Parathyroid adenoma (tissue), 2 donors: ENCODE measurements at regions not wholly inside any gene's neighbourhood (a gene's known extent, or its start where the extent isn't known, plus 50 kb on each side); places are given as distances from the start of the nearest gene placed in this dataset.

Source experiments
- H2AFZ ChIP-seq: fragments of 300-600 bp; sonication (generic); one replicate; pipeline ENCODE4 v1.7.0; 2017; ENCODE audit warnings: antibody characterized with exemption, mild to moderate bottlenecking
- H3K27ac ChIP-seq: fragments of 300-600 bp; sonication (generic); one replicate; pipeline ENCODE4 v1.7.0; 2017
- H3K27me3 ChIP-seq: fragments of 300-600 bp; sonication (generic); one replicate; pipeline ENCODE4 v1.7.0; 2017; ENCODE audit warnings: low read length; ENCODE audit not compliant: control insufficient read depth, insufficient read depth
- H3K36me3 ChIP-seq: fragments of 300-600 bp; sonication (generic); one replicate; pipeline ENCODE4 v1.7.0; 2017; ENCODE audit warnings: low read length; ENCODE audit not compliant: control insufficient read depth, insufficient read depth
- H3K4me1 ChIP-seq: fragments of 300-600 bp; sonication (generic); one replicate; pipeline ENCODE4 v1.7.0; 2017; ENCODE audit warnings: control low read depth
- H3K4me2 ChIP-seq: fragments of 300-600 bp; sonication (generic); one replicate; pipeline ENCODE4 v1.7.0; 2017; ENCODE audit warnings: low read length
- H3K4me3 ChIP-seq: fragments of 300-600 bp; sonication (generic); one replicate; pipeline ENCODE4 v1.7.0; 2017; ENCODE audit warnings: low read depth, low read length
- H3K79me2 ChIP-seq: fragments of 300-600 bp; sonication (generic); one replicate; pipeline ENCODE4 v1.7.0; 2017; ENCODE audit warnings: control low read depth
- H3K9ac ChIP-seq: fragments of 300-600 bp; sonication (generic); one replicate; pipeline ENCODE4 v1.7.0; 2017; ENCODE audit warnings: mild to moderate bottlenecking
- H3K9me3 ChIP-seq: fragments of 300-600 bp; sonication (generic); one replicate; pipeline ENCODE4 v1.7.0; 2017; ENCODE audit warnings: low read length; ENCODE audit not compliant: control insufficient read depth
- CTCF ChIP-seq: fragments of 300-600 bp; sonication (generic); IDR thresholded peaks from one replicate; pipeline ENCODE4 v1.7.0; 2017; ENCODE audit warnings: antibody characterized with exemption, mild to moderate bottlenecking
- donor health status: primary hyperparathyroidism.

GRCh38 chr15:97817276-97817890, 143.1 kb upstream of the ARRDC4 start:
- Histone ChIP-seq H2AFZ (no peak overlapping the region), H3K9me3 (no peaks in the 10 kb centered on the region), H3K27me3 (no peaks in the 10 kb centered on the region), H3K4me2 (no peak overlapping the region), H3K4me3 (no peak overlapping the region), H3K4me1 (no peaks in the 10 kb centered on the region), H3K79me2 (no peaks in the 10 kb centered on the region), H3K27ac (no peak overlapping the region), H3K9ac (no peak overlapping the region), H3K36me3 (no peaks in the 10 kb centered on the region)
- TF ChIP-seq CTCF: no peak

- no peak overlapping the region for H3K4me3 ChIP-seq
- no peak overlapping the region for H3K27ac ChIP-seq
- no peaks in the 10 kb centered on the region for H3K79me2 ChIP-seq
- H3K4me1 ChIP-seq: no peaks in the 10 kb centered on the region
- no peaks in the 10 kb centered on the region for H3K27me3 ChIP-seq
- no peaks in the 10 kb centered on the region for H3K36me3 ChIP-seq
- H2AFZ ChIP-seq: no peak overlapping the region
- H3K4me2 ChIP-seq: no peak overlapping the region
- no peaks in the 10 kb centered on the region for H3K9me3 ChIP-seq
- no peak for TF ChIP-seq CTCF
- no peak overlapping the region for H3K9ac ChIP-seq
Observed at GRCh38 chr15:97836003-97836402, 124.5 kb upstream of the ARRDC4 start.

- Histone ChIP-seq H3K4me3 (no peak overlapping the region), H3K27me3 (no peaks in the 10 kb centered on the region), H3K79me2 (no peaks in the 10 kb centered on the region), H3K9ac (no peak overlapping the region), H3K4me2 (no peak overlapping the region), H3K4me1 (no peaks in the 10 kb centered on the region), H3K9me3 (no peaks in the 10 kb centered on the region), H3K27ac (no peak overlapping the region), H2AFZ (no peak overlapping the region), H3K36me3 (no peaks in the 10 kb centered on the region)
- no peak for TF ChIP-seq CTCF
Observed at GRCh38 chr15:97837896-97838295, 122.6 kb upstream of the ARRDC4 start.

GRCh38 chr15:97838606-97839210, 121.8 kb upstream of the ARRDC4 start:
- no peaks in the 10 kb centered on the region for H3K79me2 ChIP-seq
- no peak for TF ChIP-seq CTCF
- H3K4me2 ChIP-seq: no peak overlapping the region
- H3K4me1 ChIP-seq: no peaks in the 10 kb centered on the region
- no peak overlapping the region for H3K9ac ChIP-seq
- no peaks in the 10 kb centered on the region for H3K9me3 ChIP-seq
- H3K4me3 ChIP-seq: no peak overlapping the region
- H2AFZ ChIP-seq: no peak overlapping the region
- no peak overlapping the region for H3K27ac ChIP-seq
- H3K36me3 ChIP-seq: no peaks in the 10 kb centered on the region
- H3K27me3 ChIP-seq: no peaks in the 10 kb centered on the region

- H3K4me3 ChIP-seq: no peak overlapping the region
- no peaks in the 10 kb centered on the region for H3K79me2 ChIP-seq
- H3K36me3 ChIP-seq: no peaks in the 10 kb centered on the region
- H3K27me3 ChIP-seq: no peaks in the 10 kb centered on the region
- H3K4me2 ChIP-seq: no peak overlapping the region
- no peaks in the 10 kb centered on the region for H3K9me3 ChIP-seq
- TF ChIP-seq CTCF: no peak
- H3K4me1 ChIP-seq: no peaks in the 10 kb centered on the region
- no peak overlapping the region for H3K27ac ChIP-seq
- H3K9ac ChIP-seq: no peak overlapping the region
- H2AFZ ChIP-seq: no peak overlapping the region
Observed at GRCh38 chr15:97840501-97840900, 120.0 kb upstream of the ARRDC4 start.
